DOHH2 (cell line): ENCODE measurements at regions not wholly inside any gene's neighbourhood (a gene's known extent, or its start where the extent isn't known, plus 50 kb on each side); places are given as distances from the start of the nearest gene placed in this dataset.

Experiments
- H3F3A ChIP-seq: fragments of 200-600 bp; sonication (generic), shearing (Covaris generic); 2 replicates; pipeline ENCODE4 v1.6.0; 2016; ENCODE audit warnings: antibody characterized with exemption, mild to moderate bottlenecking; ENCODE audit not compliant: control insufficient read depth, insufficient read depth
- H3K27ac ChIP-seq: fragments of 200-600 bp; sonication (generic); 2 replicates; pipeline ENCODE4 v1.5.1; 2014; ENCODE audit warnings: low read depth, mild to moderate bottlenecking, low read length, moderate library complexity
- H3K27me3 ChIP-seq: fragments of 200-600 bp; sonication (generic); 2 replicates; pipeline ENCODE4 v1.6.1; 2014; ENCODE audit warnings: mild to moderate bottlenecking, low read length, mixed read lengths; ENCODE audit not compliant: control insufficient read depth
- H3K36me3 ChIP-seq: fragments of 200-600 bp; sonication (generic); 2 replicates; pipeline ENCODE4 v1.6.1; 2014; ENCODE audit warnings: mild to moderate bottlenecking, low read length, moderate library complexity, mixed read lengths; ENCODE audit not compliant: control insufficient read depth
- H3K4me1 ChIP-seq: fragments of 200-600 bp; sonication (generic); 2 replicates; pipeline ENCODE4 v1.6.1; 2014; ENCODE audit warnings: mild to moderate bottlenecking, low read length, mixed read lengths; ENCODE audit not compliant: control insufficient read depth
- H3K4me2 ChIP-seq: fragments of 200-600 bp; sonication (generic); 2 replicates; pipeline ENCODE4 v1.6.0; 2014; ENCODE audit warnings: mild to moderate bottlenecking, low read length, moderate library complexity
- H3K4me3 ChIP-seq: fragments of 200-600 bp; sonication (generic); 2 replicates; pipeline ENCODE4 v1.5.1; 2014; ENCODE audit warnings: mild to moderate bottlenecking, low read length, mixed read lengths
- H3K79me2 ChIP-seq: fragments of 200-600 bp; sonication (generic); 2 replicates; pipeline ENCODE4 v1.6.1; 2014; ENCODE audit warnings: mild to moderate bottlenecking, low read length, mixed read lengths; ENCODE audit not compliant: control insufficient read depth
- H3K9me2 ChIP-seq: fragments of 200-600 bp; sonication (generic); replicated peaks from 2 replicates; pipeline ENCODE4 v1.6.1; 2014; ENCODE audit warnings: mild to moderate bottlenecking, low read length, mixed read lengths; ENCODE audit not compliant: control insufficient read depth
- H3K9me3 ChIP-seq: fragments of 200-600 bp; sonication (generic); 2 replicates; pipeline ENCODE4 v1.6.1; 2014; ENCODE audit warnings: antibody characterized with exemption, low read length, mixed read lengths; ENCODE audit not compliant: control insufficient read depth, insufficient read depth
- H4K20me1 ChIP-seq: fragments of 200-600 bp; sonication (generic); 2 replicates; pipeline ENCODE4 v1.6.0; 2014; ENCODE audit warnings: low read depth, mild to moderate bottlenecking, antibody characterized with exemption, low read length, moderate library complexity; ENCODE audit not compliant: control insufficient read depth, insufficient read depth
- CTCF ChIP-seq: fragments of 200-600 bp; sonication (generic); IDR thresholded peaks from one replicate; pipeline ENCODE4 v1.5.1; 2014; ENCODE audit warnings: antibody characterized with exemption, mild to moderate bottlenecking, low read depth, low read length; ENCODE audit not compliant: poor library complexity, severe bottlenecking
- EZH2phosphoT487 ChIP-seq: fragments of 200-600 bp; sonication (generic); IDR thresholded peaks from 2 replicates; pipeline ENCODE4 v1.6.1; 2017; ENCODE audit warnings: borderline replicate concordance, mild to moderate bottlenecking, antibody characterized with exemption, low read length, moderate library complexity, mixed read lengths

GRCh38 chr2:193868132-193868531, 1673.4 kb upstream of the TMEFF2 start:
- no peak overlapping the region for H3K27ac ChIP-seq
- no peaks in the 10 kb centered on the region for H3K27me3 ChIP-seq
- H3F3A ChIP-seq: no peaks in the 10 kb centered on the region
- H3K9me2 ChIP-seq: no peaks in the 10 kb centered on the region
- H3K36me3 ChIP-seq: no peaks in the 10 kb centered on the region
- no peaks in the 10 kb centered on the region for H4K20me1 ChIP-seq
- H3K4me3 ChIP-seq: no peak overlapping the region
- TF ChIP-seq CTCF (no peak), EZH2phosphoT487 (no peak)
- H3K79me2 ChIP-seq: no peaks in the 10 kb centered on the region
- H3K4me2 ChIP-seq: no peak overlapping the region
- no peaks in the 10 kb centered on the region for H3K4me1 ChIP-seq
- no peaks in the 10 kb centered on the region for H3K9me3 ChIP-seq

- H3K9me3 ChIP-seq: no peaks in the 10 kb centered on the region
- no peak overlapping the region for H3K4me2 ChIP-seq
- no peaks in the 10 kb centered on the region for H3K36me3 ChIP-seq
- H3F3A ChIP-seq: no peaks in the 10 kb centered on the region
- H3K4me1 ChIP-seq: no peaks in the 10 kb centered on the region
- no peaks in the 10 kb centered on the region for H4K20me1 ChIP-seq
- no peaks in the 10 kb centered on the region for H3K27me3 ChIP-seq
- no peak overlapping the region for H3K27ac ChIP-seq
- H3K79me2 ChIP-seq: no peaks in the 10 kb centered on the region
- H3K4me3 ChIP-seq: no peak overlapping the region
- no peak for TF ChIP-seq EZH2phosphoT487
- TF ChIP-seq CTCF: no peak
- no peaks in the 10 kb centered on the region for H3K9me2 ChIP-seq
Observed at GRCh38 chr2:193867454-193867853, 1672.7 kb upstream of the TMEFF2 start.

GRCh38 chr2:193861557-193861956, 1666.8 kb upstream of the TMEFF2 start:
- Histone ChIP-seq H3K36me3 (no peaks in the 10 kb centered on the region), H3K4me2 (no peak overlapping the region), H3K4me1 (no peaks in the 10 kb centered on the region), H3K9me2 (no peaks in the 10 kb centered on the region), H3K79me2 (no peaks in the 10 kb centered on the region), H3K9me3 (no peaks in the 10 kb centered on the region), H4K20me1 (no peaks in the 10 kb centered on the region), H3F3A (no peaks in the 10 kb centered on the region), H3K4me3 (no peak overlapping the region), H3K27ac (no peak overlapping the region), H3K27me3 (no peaks in the 10 kb centered on the region)
- TF ChIP-seq EZH2phosphoT487 (no peak), CTCF (no peak)

DNA sequence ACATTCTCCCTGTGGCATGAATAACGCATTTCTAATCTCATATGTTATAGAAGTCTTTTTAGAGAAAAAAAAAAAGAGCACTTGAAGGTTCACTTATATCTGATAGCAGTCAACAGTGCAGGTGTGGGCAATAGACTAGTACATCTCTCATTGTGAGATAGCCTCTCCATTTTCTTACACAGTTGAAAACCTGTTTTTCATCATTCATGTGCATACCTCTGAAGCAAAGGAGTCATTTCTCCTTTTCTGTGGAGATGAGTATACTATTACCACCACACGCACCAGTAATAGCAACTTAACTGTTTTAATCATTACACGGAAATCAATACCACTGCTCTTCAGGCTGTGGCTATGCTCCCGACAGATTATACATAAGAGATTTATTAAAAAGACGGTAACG, 1653.3 kb upstream of the TMEFF2 start:
- Histone ChIP-seq H3K36me3 (no peaks in the 10 kb centered on the region), H3K9me3 (no peaks in the 10 kb centered on the region), H3K4me1 (no peaks in the 10 kb centered on the region), H4K20me1 (no peaks in the 10 kb centered on the region), H3K4me2 (no peak overlapping the region), H3K27ac (no peak overlapping the region), H3F3A (no peaks in the 10 kb centered on the region), H3K79me2 (no peaks in the 10 kb centered on the region), H3K9me2 (no peaks in the 10 kb centered on the region), H3K4me3 (no peak overlapping the region), H3K27me3 (no peaks in the 10 kb centered on the region)
- TF ChIP-seq EZH2phosphoT487: no peak
- TF ChIP-seq CTCF: no peak
